Stimulated activated CD4-positive, alpha-beta T cell treated with anti-CD3 and anti-CD28 coated beads, Interleukin-12 subunit alpha, Interleukin-12 subunit beta, amount 100 ng/mL, for 4 hours (primary cell): ENCODE measurements at regions not wholly inside any gene's neighbourhood (a gene's known extent, or its start where the extent isn't known, plus 50 kb on each side); places are given as distances from the start of the nearest gene placed in this dataset.

Source experiments
- DNase-seq: peaks from one replicate; pipeline ENCODE4 v3.0.0-alpha.2; 2020

- no peak for DNase-seq
These were observed 50.7 kb upstream of the ACOT11 start for GRCh38 chr1:54497338-54497737.

GRCh38 chr1:54495954-54496353 lies 52.1 kb upstream of the ACOT11 start:
- DNase-seq = no peak

GRCh38 chr1:54493608-54494007 lies 54.4 kb upstream of the ACOT11 start:
- no peak for DNase-seq

GRCh38 chr1:54490361-54491248 lies 57.4 kb upstream of the ACOT11 start:
- DNase-seq = no peak

- DNase-seq = no peak
These were observed 58.3 kb upstream of the ACOT11 start for GRCh38 chr1:54489627-54490250.

- peak; percentile 70 for DNase-seq
These were observed 59.0 kb upstream of the ACOT11 start for GRCh38 chr1:54488779-54489626.

- peak; percentile 72 for DNase-seq
These were observed 59.8 kb upstream of the ACOT11 start for GRCh38 chr1:54488065-54488750.

GRCh38 chr1:54487571-54488050 lies 60.4 kb upstream of the ACOT11 start:
- no peak for DNase-seq

- no peak for DNase-seq
These were observed 61.1 kb upstream of the ACOT11 start for GRCh38 chr1:54486907-54487306.

GRCh38 chr1:54485416-54485815 lies 62.6 kb upstream of the ACOT11 start:
- DNase-seq = no peak

GRCh38 chr1:54483875-54484437 lies 64.1 kb upstream of the ACOT11 start:
- no peak for DNase-seq

- DNase-seq = no peak
These were observed 66.7 kb upstream of the ACOT11 start for GRCh38 chr1:54481201-54481884.

GRCh38 chr1:54480525-54480848 lies 67.5 kb upstream of the ACOT11 start:
- no peak for DNase-seq

- DNase-seq = no peak
These were observed 68.0 kb upstream of the ACOT11 start for GRCh38 chr1:54479841-54480524.

GRCh38 chr1:54479251-54479650 lies 68.8 kb upstream of the ACOT11 start:
- no peak for DNase-seq

GRCh38 chr1:54477153-54477561 lies 70.9 kb upstream of the ACOT11 start:
- no peak for DNase-seq

- no peak for DNase-seq
These were observed 70.4 kb upstream of the SSBP3 start for GRCh38 chr1:54476530-54477109.

- no peak for DNase-seq
These were observed 69.8 kb upstream of the SSBP3 start for GRCh38 chr1:54475946-54476516.

- DNase-seq = no peak
These were observed 69.2 kb upstream of the SSBP3 start for GRCh38 chr1:54475357-54475881.
